ENCODE measurements at regions not wholly inside any gene's neighbourhood (a gene's known extent, or its start where the extent isn't known, plus 50 kb on each side); places are given as distances from the start of the nearest gene placed in this dataset.

- no peak for TF ChIP-seq POLR2A (IDR thresholded peaks at IDR 0.05; ENCODE audit: low read depth, low read length)
- no peak for TF ChIP-seq TAF1 (IDR thresholded peaks at IDR 0.05; ENCODE audit: borderline replicate concordance, low read depth, low read length)
- TF ChIP-seq POLR2AphosphoS5 (IDR thresholded peaks at IDR 0.05; ENCODE audit: low read depth, low read length), result no peak
Measured at GRCh38 chr4:28811025-28811424, 1909.1 kb upstream of the PCDH7 start.
